Neural progenitor cell (in vitro differentiated cells): ENCODE measurements at regions not wholly inside any gene's neighbourhood (a gene's known extent, or its start where the extent isn't known, plus 50 kb on each side); places are given as distances from the start of the nearest gene placed in this dataset.

ENCODE experiments used
- CTCF ChIP-seq: fragments of 200-600 bp; sonication (generic); IDR thresholded peaks from 2 replicates; pipeline ENCODE4 v1.5.1; 2017; ENCODE audit warnings: antibody characterized with exemption, mild to moderate bottlenecking
- EZH2 ChIP-seq: fragments of 200-600 bp; sonication (generic); IDR thresholded peaks from 2 replicates; pipeline ENCODE4 v1.6.1; 2017; ENCODE audit warnings: antibody characterized with exemption, mild to moderate bottlenecking, moderate library complexity
- EZH2phosphoT487 ChIP-seq: fragments of 200-600 bp; sonication (generic); IDR thresholded peaks from 2 replicates; pipeline ENCODE4 v1.6.1; 2017; ENCODE audit warnings: antibody characterized with exemption

GRCh38 chr4:26206999-26207398 lies 113.8 kb upstream of the RBPJ start:
- no peak for TF ChIP-seq CTCF
- no peak for TF ChIP-seq EZH2phosphoT487
- TF ChIP-seq EZH2 = no peak
